Lower leg skin (tissue), 3 donors: ENCODE measurements at regions not wholly inside any gene's neighbourhood (a gene's known extent, or its start where the extent isn't known, plus 50 kb on each side); places are given as distances from the start of the nearest gene placed in this dataset.

Experiments used
- CTCF ChIP-seq, 3 donors: fragments of 450-650 bp; IDR thresholded peaks; one replicate each; pipeline ENCODE4 v1.5.1; 2016; ENCODE audit warnings: antibody characterized with exemption in 3 of 3, mild to moderate bottlenecking in 3 of 3, moderate library complexity in 2 of 3
- POLR2A ChIP-seq, 2 donors: fragments of 450-650 bp; IDR thresholded peaks; one replicate each; pipeline ENCODE4 v1.6.1; 2016 to 2017; ENCODE audit warnings: antibody characterized with exemption in 2 of 2, mild to moderate bottlenecking in 1 of 2, moderate library complexity in 1 of 2

GRCh38 chr6:134822920-134823709, 126.8 kb downstream of the ALDH8A1 start:
- peak in 1 of 3 donors; percentile 96 for TF ChIP-seq CTCF (IDR thresholded peaks at IDR 0.05)
- no peak for TF ChIP-seq POLR2A (IDR thresholded peaks at IDR 0.05)
